Nephron progenitor cell (in vitro differentiated cells): ENCODE measurements at regions not wholly inside any gene's neighbourhood (a gene's known extent, or its start where the extent isn't known, plus 50 kb on each side); places are given as distances from the start of the nearest gene placed in this dataset.

Source experiments
- DNase-seq: peaks from one replicate; pipeline ENCODE4 v3.0.0; 2021
- H3K27ac Mint-ChIP-seq: 2 replicates; pipeline ENCODE4 v1.8.0; 2021; ENCODE audit warnings: mild to moderate bottlenecking, moderate library complexity, mixed read lengths
- H3K27me3 Mint-ChIP-seq: 2 replicates; pipeline ENCODE4 v1.8.0; 2021; ENCODE audit warnings: mild to moderate bottlenecking, low read depth, mixed read lengths; ENCODE audit not compliant: poor library complexity
- H3K36me3 Mint-ChIP-seq: 2 replicates; pipeline ENCODE4 v1.8.0; 2021; ENCODE audit warnings: low read depth, mixed read lengths
- H3K4me1 Mint-ChIP-seq: 2 replicates; pipeline ENCODE4 v1.8.0; 2021; ENCODE audit warnings: mixed read lengths
- H3K4me3 Mint-ChIP-seq: 2 replicates; pipeline ENCODE4 v1.8.0; 2021; ENCODE audit warnings: mild to moderate bottlenecking, moderate library complexity, mixed read lengths
- H3K9me3 Mint-ChIP-seq: 2 replicates; pipeline ENCODE4 v1.8.0; 2021; ENCODE audit warnings: mild to moderate bottlenecking, moderate library complexity, mixed read lengths
- CTCF ChIP-seq: fragments of 200-600 bp; sonication (generic); IDR thresholded peaks from 2 replicates; pipeline ENCODE4 v1.5.0; 2021; ENCODE audit warnings: antibody characterized with exemption

- H3K4me3 Mint-ChIP-seq: no peak overlapping the region
- peak overlapping the region; percentile 11 for H3K27ac Mint-ChIP-seq
- H3K4me1 Mint-ChIP-seq: peaks cover 29% of the 10 kb centered on the region
- no peak for TF ChIP-seq CTCF
- H3K27me3 Mint-ChIP-seq: peaks cover 5% of the 10 kb centered on the region
- no peaks in the 10 kb centered on the region for H3K36me3 Mint-ChIP-seq
- DNase-seq: no peak
- no peaks in the 10 kb centered on the region for H3K9me3 Mint-ChIP-seq
These were observed 568.0 kb downstream of the PTPRU start for GRCh38 chr1:29804181-29804899.

- peaks cover 29% of the 10 kb centered on the region for H3K4me1 Mint-ChIP-seq
- H3K4me3 Mint-ChIP-seq: no peak overlapping the region
- DNase-seq: no peak
- no peaks in the 10 kb centered on the region for H3K9me3 Mint-ChIP-seq
- no peak overlapping the region for H3K27ac Mint-ChIP-seq
- no peaks in the 10 kb centered on the region for H3K36me3 Mint-ChIP-seq
- H3K27me3 Mint-ChIP-seq: peaks cover 5% of the 10 kb centered on the region
- no peak for TF ChIP-seq CTCF
These were observed 567.2 kb downstream of the PTPRU start for GRCh38 chr1:29803486-29803885.

- no peaks in the 10 kb centered on the region for H3K9me3 Mint-ChIP-seq
- no peaks in the 10 kb centered on the region for H3K36me3 Mint-ChIP-seq
- no peak for DNase-seq
- no peak for TF ChIP-seq CTCF
- no peak overlapping the region for H3K4me3 Mint-ChIP-seq
- peak overlapping the region; percentile 44 for H3K27ac Mint-ChIP-seq
- peaks cover 5% of the 10 kb centered on the region for H3K27me3 Mint-ChIP-seq
- peaks cover 29% of the 10 kb centered on the region for H3K4me1 Mint-ChIP-seq
These were observed 566.1 kb downstream of the PTPRU start for GRCh38 chr1:29802181-29803068.

GRCh38 chr1:29801561-29801973 is 565.2 kb downstream of the PTPRU start:
- peaks cover 5% of the 10 kb centered on the region for H3K27me3 Mint-ChIP-seq
- H3K4me3 Mint-ChIP-seq: no peak overlapping the region
- TF ChIP-seq CTCF: no peak
- H3K9me3 Mint-ChIP-seq: peaks cover 4% of the 10 kb centered on the region
- peaks cover 29% of the 10 kb centered on the region for H3K4me1 Mint-ChIP-seq
- peak; percentile 26 for DNase-seq
- no peaks in the 10 kb centered on the region for H3K36me3 Mint-ChIP-seq
- H3K27ac Mint-ChIP-seq: peak overlapping the region; percentile 80

- peaks cover 29% of the 10 kb centered on the region for H3K4me1 Mint-ChIP-seq
- peaks cover 8% of the 10 kb centered on the region for H3K9me3 Mint-ChIP-seq
- H3K36me3 Mint-ChIP-seq: no peaks in the 10 kb centered on the region
- no peak for TF ChIP-seq CTCF
- H3K27ac Mint-ChIP-seq: no peak overlapping the region
- H3K27me3 Mint-ChIP-seq: peaks cover 5% of the 10 kb centered on the region
- H3K4me3 Mint-ChIP-seq: no peak overlapping the region
- no peak for DNase-seq
These were observed 564.7 kb downstream of the PTPRU start for GRCh38 chr1:29801003-29801402.
